ENCODE measurements at regions not wholly inside any gene's neighbourhood (a gene's known extent, or its start where the extent isn't known, plus 50 kb on each side); places are given as distances from the start of the nearest gene placed in this dataset.

GRCh38 chr18:60506682-60507081 is 134.1 kb upstream of the MC4R start:
- Histone ChIP-seq H3K4ac (ENCODE audit: low read depth, low read length) (no peak overlapping the region), H3K18ac (ENCODE audit: insufficient read length, low read depth, low read length) (no peak overlapping the region), H4K91ac (ENCODE audit: insufficient read length, low read depth, low read length) (no peak overlapping the region), H3K23ac (ENCODE audit: insufficient read length, low read depth, low read length) (no peak overlapping the region), H2BK120ac (ENCODE audit: low read depth, low read length, poor library complexity, severe bottlenecking) (no peak overlapping the region), H3K4me2 (ENCODE audit: insufficient read depth, insufficient read length, low read length) (no peak overlapping the region), H2BK12ac (ENCODE audit: insufficient read length, low read depth, low read length) (no peak overlapping the region), H3K27me3 (ENCODE audit: insufficient read depth, low read length) (no peaks in the 10 kb centered on the region), H2BK20ac (ENCODE audit: low read depth, low read length, poor library complexity, severe bottlenecking) (no peak overlapping the region), H3K23me2 (ENCODE audit: insufficient read length, low read depth, low read length, poor library complexity, severe bottlenecking) (no peaks in the 10 kb centered on the region), H3K79me2 (ENCODE audit: insufficient read depth, low read length) (no peaks in the 10 kb centered on the region), H3K4me1 (ENCODE audit: insufficient read depth, low read length) (no peaks in the 10 kb centered on the region), H3K56ac (ENCODE audit: insufficient read length, low read depth, low read length) (no peak overlapping the region), H2AK5ac (ENCODE audit: insufficient read length, low read length) (no peak overlapping the region), H4K20me1 (ENCODE audit: control insufficient read depth, insufficient read depth, insufficient read length) (no peaks in the 10 kb centered on the region), H2BK5ac (ENCODE audit: insufficient read length, low read length) (no peak overlapping the region), H3K9ac (ENCODE audit: extremely low read depth, insufficient read length, low read length) (no peak overlapping the region), H3K27ac (ENCODE audit: insufficient read length, low read depth, low read length) (no peak overlapping the region), H3K14ac (ENCODE audit: insufficient read depth, low read length) (no peak overlapping the region), H3K79me1 (ENCODE audit: insufficient read depth, low read depth, low read length, poor library complexity, severe bottlenecking) (no peaks in the 10 kb centered on the region), H4K5ac (ENCODE audit: insufficient read length, low read depth, low read length) (no peak overlapping the region), H3T11ph (ENCODE audit: low read length) (no peak overlapping the region), H2AFZ (ENCODE audit: low read length) (no peak overlapping the region), H3K9me3 (ENCODE audit: control insufficient read depth, low read depth, low read length) (no peaks in the 10 kb centered on the region), H2BK15ac (ENCODE audit: low read depth, low read length) (no peak overlapping the region), H4K8ac (replicated peaks; ENCODE audit: insufficient read length, low read depth, low read length) (no peak overlapping the region)
- Mint-ChIP-seq H3K27ac (no peak overlapping the region), H3K27me3 (ENCODE audit: low read depth) (no peaks in the 10 kb centered on the region), H3K4me1 (no peaks in the 10 kb centered on the region), H3K4me3 (no peak overlapping the region), H3K9me3 (no peaks in the 10 kb centered on the region), H3K36me3 (ENCODE audit: insufficient read depth in 1 of 3, low read depth in 3 of 3) (no peaks in the 10 kb centered on the region)
- no peak for DNase-seq
- no peak for TF ChIP-seq CTCF (conservative IDR thresholded peaks at IDR 0.05)
- WGBS (ENCODE audit: extremely low coverage, insufficient read length, low lambda C conversion rate), result no CpG with 5 or more reads among the region's 4 CpGs
